ENCODE measurements at regions not wholly inside any gene's neighbourhood (a gene's known extent, or its start where the extent isn't known, plus 50 kb on each side); places are given as distances from the start of the nearest gene placed in this dataset.

DNA sequence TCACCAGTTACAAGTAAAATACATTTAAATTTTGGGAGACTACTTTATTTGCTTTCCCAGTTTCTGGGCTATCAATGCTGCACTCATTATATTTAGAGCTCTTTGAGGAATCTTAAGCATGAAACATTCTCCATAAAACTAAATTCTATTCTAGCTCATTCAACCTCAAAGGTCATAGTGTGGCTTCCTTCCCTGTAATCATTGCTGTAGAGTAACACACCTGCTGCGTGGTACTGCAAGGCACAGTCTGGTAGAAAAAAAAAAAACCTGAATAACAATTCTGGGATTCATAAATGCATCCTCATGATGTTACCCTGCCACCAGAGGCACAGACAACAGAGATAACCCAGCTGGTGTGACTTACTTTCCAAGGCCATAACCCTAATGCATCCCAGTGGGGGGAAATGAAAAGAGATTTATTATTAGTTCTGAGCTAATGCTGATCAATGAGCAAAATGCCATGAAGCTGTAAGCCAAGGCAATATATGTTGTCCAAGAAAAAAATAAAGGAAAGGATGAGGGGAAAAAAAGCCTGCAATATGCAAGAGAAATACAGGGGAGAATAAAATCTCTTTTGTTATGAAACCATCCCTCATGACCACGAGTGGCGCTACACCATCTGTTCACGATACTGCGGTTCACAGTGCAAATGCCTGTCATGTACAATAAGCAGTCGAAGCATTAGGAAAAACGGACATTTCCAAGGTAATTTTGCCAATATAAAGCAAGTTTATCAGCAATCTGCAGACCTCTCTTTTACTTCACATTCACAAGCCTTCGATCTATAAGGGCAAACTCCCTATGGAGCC, 1481.6 kb upstream of the PIK3C3 start:
- DNase-seq, result no peak

DNA sequence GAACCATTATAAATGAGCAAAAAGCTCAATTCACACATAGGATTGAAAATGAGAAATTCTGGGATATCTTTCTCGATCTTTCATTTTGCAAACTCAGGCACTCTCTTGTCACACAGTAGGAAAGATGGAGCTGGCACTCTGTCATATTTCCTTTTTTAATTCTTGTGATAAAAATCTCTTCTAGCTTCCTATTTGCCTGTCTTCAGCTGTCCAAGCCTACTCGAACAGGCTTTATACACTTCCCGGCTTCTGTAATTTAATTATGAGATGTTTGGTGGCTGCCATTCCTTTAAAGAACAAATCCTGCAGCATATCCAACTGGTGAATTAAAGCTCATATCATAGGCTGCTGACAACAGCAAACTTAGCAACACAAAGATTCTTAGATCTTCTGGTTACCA, 1484.3 kb upstream of the PIK3C3 start:
- DNase-seq, result no peak

- no peak for DNase-seq
Measured at GRCh38 chr18:40469851-40470250, 1485.2 kb upstream of the PIK3C3 start.

DNA sequence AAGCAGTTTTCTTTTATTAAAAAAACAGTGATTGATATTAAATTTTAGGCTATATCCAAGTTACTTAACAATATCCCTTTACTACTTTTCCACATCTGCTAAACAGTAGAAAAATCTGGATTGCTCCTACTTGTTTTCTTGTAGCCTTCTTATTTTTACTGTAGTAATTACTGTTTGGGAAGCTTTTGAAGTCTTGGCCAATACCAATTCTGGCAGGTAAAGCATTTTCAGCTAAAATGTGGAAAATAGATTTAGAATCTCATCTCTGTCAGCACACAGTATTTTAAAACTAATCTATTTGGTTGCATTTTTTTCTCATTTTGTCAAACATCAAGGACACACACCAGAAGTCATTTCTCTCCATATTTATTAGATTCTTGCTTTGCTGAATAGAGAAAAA, 1485.7 kb upstream of the PIK3C3 start:
- DNase-seq, result no peak

GRCh38 chr18:40464032-40464431, 1491.0 kb upstream of the PIK3C3 start:
- no peak for DNase-seq

- DNase-seq, result no peak
Measured at GRCh38 chr18:40453903-40454302, 1501.1 kb upstream of the PIK3C3 start.

DNA sequence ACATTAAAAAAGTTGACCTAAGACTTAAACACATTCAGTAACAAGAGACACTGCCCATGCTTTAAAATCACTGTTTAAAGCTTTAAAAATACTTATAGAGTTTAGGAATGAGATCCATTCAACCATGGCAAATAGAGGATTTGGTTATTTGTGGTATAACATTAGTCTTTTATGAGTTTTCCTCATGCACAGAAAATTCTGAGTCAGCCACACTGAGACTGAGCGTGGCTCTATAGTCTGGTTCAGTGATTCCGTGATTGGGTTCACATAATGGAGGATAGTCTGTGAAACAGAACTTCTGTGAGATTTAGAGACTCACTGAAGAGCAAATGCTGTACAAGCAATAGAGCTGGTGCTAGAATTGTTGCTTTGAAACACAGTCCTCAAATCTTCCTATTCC, 1502.4 kb upstream of the PIK3C3 start:
- DNase-seq, result no peak

GRCh38 chr18:40450751-40451150, 1504.3 kb upstream of the PIK3C3 start:
- DNase-seq, result no peak

GRCh38 chr18:40447820-40448219, 1507.2 kb upstream of the PIK3C3 start:
- DNase-seq, result no peak

DNA sequence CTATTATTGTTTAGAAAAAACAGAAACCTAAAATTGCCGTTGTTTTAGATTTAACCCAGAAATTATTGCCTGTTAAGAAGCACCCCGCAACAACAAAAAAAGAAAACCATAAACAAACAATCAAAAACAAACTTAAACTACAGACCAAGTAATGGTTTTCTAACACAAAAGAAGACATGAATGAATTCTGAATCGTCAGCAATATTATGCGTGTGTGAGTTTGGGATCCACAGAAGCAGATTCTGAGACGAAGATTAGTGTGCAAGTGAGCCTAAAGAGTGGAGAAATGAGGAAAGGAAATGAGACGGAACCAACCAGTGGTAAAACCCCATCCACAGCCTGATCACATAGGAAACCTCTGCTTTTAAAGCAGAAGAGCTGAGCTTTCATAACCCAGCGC, 1514.9 kb upstream of the PIK3C3 start:
- DNase-seq, result no peak

GRCh38 chr18:40437517-40437916, 1517.5 kb upstream of the PIK3C3 start:
- DNase-seq, result no peak

GRCh38 chr18:40431071-40431985, 1523.7 kb upstream of the PIK3C3 start:
- no peak for DNase-seq

DNA sequence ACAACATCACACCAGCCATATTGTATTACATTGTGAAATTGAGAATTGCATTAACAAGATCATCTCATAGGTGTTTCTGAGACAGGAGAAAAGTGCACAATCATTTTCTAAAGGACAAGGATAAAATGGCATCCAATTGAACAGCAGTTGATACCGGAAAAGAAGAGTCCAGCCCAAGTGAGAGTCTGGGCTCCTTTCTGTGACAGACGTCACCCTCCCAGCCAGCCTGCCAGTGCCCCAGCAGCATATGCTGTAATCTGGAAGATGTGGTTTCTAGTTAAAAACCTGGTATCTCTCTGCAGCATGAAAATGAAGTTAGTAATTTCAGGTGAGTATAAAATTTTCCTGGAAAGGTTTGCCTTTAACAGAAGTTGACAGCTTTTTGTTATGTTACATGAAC, 1531.7 kb upstream of the PIK3C3 start:
- no peak for DNase-seq

DNA sequence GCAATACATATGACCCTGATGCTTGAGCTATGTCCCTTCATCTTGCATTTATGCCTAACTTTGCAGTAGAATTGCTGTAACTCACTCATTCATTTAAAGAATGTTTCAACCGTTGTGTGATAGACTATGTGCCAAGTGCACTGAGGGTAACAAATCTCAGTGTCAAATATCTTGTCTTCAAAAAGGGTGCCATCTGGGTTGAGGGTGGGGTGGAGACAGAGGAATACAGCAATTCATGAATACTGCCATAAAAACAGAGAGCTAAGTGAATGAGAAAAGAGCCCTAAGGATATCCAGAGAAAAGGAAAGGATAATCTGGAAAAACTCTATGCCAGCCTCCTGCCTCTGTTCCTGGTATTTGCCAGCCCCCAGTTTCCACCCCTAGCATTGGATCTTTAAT, 1534.4 kb upstream of the PIK3C3 start:
- DNase-seq, result no peak

DNA sequence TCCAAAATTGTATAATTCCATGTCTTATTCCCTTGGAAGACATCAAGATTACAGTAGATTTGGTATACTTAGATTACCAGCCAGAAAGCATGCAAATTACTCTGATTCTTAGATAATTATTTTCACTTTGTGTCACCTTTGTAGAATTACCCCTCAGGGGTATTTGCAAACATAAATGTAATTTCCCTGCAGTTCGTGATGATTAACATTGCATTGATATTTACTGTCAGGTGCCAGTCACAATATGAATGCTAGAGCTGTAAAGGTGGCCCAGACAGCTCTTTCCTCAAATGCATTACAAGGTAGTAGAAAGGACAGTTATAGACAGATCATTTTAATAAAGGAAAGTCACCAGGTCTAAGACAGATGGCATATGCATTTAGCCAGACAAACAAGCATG, 1537.5 kb upstream of the PIK3C3 start:
- no peak for DNase-seq

DNA sequence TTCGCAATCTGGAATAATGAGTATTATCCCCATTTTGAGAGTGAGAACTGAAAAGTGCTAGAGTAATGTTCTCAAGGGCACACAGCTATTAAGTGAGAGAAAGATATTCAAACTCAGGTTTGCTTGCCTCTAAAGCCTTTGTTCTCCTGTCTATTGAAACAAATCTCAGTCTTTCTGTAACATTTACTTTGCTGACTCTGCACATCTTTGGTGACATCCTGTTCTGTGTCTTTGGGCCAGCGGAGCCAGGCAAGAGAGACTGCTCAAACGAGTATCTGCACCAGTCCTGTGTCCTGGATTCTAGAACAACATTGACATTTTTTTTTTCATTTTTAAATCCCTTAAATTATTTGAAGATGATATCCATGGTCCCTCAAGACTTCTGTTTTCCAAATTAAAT, 1539.2 kb upstream of the PIK3C3 start:
- no peak for DNase-seq

DNA sequence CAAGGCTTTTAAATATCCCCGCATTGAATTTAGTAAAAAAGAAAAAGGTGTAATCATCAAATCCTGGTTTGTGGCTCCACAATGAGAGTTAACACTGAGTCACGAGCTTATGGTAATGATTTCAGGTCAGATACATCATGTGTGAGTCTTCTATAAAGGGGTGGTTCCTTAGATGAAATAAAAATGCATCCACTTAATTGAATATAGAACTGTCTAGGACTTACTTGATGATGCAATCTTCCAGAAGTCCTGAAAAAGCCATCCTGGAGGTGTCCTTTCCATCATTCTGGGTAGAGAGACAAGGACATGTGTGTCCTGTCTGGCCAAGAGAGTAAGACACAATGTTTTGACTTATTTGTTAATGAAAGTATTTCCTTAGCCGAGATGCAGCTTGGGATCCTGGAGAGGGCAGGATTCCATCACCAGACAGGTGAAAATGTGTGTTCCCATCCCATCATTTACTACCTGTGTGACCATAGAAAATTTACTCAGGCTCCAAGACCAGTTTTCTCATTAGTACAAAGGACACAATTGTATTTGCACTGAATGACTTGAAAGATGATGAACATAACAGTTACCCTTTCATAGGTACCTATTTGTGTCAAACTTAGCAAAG, 1539.8 kb upstream of the PIK3C3 start:
- no peak for DNase-seq

- DNase-seq, result no peak
Measured at GRCh38 chr18:40414155-40414754, 1540.8 kb upstream of the PIK3C3 start.

DNA sequence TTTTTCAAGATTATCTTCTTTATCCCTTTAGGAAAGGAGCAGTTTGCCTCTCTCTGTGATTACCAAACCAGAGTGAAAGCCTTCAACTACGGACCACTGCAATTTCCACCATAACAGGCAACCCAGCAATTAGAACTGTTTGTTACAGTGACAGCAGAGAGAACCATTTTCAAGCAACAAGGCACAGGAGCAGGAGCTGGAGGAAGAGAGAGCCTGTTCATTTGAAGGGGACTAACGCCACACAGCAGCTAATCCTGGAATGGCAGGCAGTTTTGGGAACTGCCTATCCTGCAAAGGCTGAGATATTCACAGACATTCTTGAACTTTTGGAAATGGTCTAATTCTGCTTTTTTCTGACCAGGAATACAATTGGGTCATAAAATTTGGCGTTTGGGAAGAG, 1541.9 kb upstream of the PIK3C3 start:
- no peak for DNase-seq

DNA sequence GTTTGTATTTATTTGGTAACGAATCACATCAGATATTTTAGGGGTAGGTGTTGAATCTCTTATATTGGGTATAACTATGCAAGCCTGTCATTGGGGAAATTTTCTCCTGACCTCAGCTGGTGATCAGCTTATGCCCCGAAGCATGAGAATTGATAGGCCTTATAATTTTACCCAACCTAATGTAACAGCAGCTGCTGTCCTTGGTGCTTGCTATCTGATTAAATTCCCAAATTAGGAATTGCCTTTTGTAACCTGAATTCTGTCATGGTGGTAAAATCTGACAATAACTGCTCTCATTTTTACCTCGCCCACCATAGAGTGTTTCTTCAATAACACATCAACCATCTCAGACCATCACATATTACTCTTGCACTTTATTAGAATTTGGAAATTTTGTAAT, 1542.6 kb upstream of the PIK3C3 start:
- DNase-seq, result no peak

GRCh38 chr18:40407909-40408308, 1547.1 kb upstream of the PIK3C3 start:
- no peak for DNase-seq

- DNase-seq, result no peak
Measured at GRCh38 chr18:40404284-40404683, 1550.8 kb upstream of the PIK3C3 start.

- no peak for DNase-seq
Measured at GRCh38 chr18:40402052-40402451, 1553.0 kb upstream of the PIK3C3 start.

All from CD4-positive, alpha-beta T cell treated with Interleukin-4 for 4 hours (primary cell).